ENCODE measurements at regions not wholly inside any gene's neighbourhood (a gene's known extent, or its start where the extent isn't known, plus 50 kb on each side); places are given as distances from the start of the nearest gene placed in this dataset.
"Not testable (repeated sequence)": the region's sequence is repeated elsewhere in the genome, so short reads cannot be mapped to it uniquely, and the experiment has no call there.

DNA sequence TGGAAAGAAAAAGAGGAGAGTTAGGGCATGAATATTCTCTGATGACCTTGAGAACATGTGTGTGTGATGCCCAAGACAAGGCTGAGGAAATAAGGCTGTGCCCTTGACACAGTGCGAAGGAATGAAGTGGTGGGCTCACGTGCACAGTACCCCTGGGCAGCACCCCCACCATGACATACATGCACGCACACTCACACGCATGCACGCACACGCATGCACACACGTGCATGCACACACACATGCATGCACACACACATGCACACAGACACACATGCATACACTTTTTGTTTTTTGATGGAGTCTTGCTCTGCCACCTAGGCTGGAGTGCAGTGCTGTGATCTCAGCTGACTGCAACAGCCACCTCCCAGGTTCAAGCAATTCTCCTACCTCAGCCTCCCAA, 118.1 kb downstream of the GATA3 start:
- no peaks in the 10 kb centered on the region for H3K4me1 ChIP-seq
- peaks cover 25% of the 10 kb centered on the region for H3K9me3 ChIP-seq
- H3K36me3 ChIP-seq = no peaks in the 10 kb centered on the region
- H3K9ac ChIP-seq = no peak overlapping the region
- no peak overlapping the region for H3K27ac ChIP-seq
- no peak overlapping the region for H3K4me2 ChIP-seq
- no peaks in the 10 kb centered on the region for H3K27me3 ChIP-seq
- TF ChIP-seq Cebpa-rat (IDR thresholded peaks at IDR 0.05) = no peak
- no peak overlapping the region for H3K4me3 ChIP-seq
- no peaks in the 10 kb centered on the region for H4K20me1 ChIP-seq

DNA sequence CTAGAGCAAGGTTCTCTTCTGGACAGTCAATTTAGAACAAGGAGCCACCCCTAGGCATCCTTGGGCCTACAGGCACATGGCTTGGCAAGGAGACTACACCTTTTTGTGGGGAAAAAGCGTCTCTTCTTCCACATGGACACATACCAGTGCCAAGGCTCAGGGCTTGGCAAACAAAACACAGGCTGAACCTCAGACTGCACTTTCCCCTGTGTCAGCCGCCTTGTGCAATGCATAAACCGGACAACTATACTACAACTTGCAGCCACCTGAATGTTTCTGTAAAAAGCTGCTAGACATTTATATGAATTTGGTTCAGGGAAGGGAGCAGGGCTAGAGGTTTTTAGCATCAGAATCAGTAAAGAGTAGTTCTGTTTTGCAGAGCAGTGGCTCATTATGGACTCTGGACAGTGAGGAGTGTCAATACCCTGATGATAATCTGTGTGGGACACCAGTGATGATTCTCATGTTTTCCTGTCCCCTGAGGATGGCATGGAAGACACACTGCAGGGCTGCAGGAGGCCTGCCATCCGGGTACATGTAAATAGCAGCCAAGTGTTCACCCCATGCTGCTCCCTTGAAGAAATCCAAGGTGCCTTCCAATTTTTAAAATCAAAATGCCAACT, 118.9 kb downstream of the GATA3 start:
- Histone ChIP-seq H3K4me2 (no peak overlapping the region), H3K36me3 (no peaks in the 10 kb centered on the region), H3K27me3 (no peaks in the 10 kb centered on the region), H3K27ac (no peak overlapping the region), H3K9ac (no peak overlapping the region), H4K20me1 (no peaks in the 10 kb centered on the region), H3K4me1 (no peaks in the 10 kb centered on the region), H3K4me3 (no peak overlapping the region), H3K9me3 (peaks cover 20% of the 10 kb centered on the region)
- no peak for TF ChIP-seq Cebpa-rat (IDR thresholded peaks at IDR 0.05)

DNA sequence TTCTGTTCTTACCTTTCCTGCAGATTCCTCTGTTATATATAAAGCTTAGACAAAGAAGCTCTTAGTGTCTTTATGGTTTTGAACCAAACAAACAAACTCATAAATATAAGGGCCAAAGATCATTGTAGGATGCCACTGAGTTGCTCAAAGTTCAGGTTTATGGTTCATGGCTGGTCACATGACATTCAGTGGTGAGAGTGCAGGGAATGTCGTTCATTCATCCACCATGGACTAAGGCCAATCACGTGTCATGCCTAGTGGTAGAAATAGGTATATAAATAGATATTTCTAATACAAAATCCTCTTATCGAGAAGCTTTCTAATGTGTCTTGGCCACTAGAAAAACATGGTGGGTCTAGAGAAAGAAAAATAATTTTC, 119.4 kb downstream of the GATA3 start:
- H3K4me2 ChIP-seq = no peak overlapping the region
- H3K4me3 ChIP-seq = no peak overlapping the region
- H3K27ac ChIP-seq = no peak overlapping the region
- no peaks in the 10 kb centered on the region for H4K20me1 ChIP-seq
- H3K9ac ChIP-seq = no peak overlapping the region
- H3K27me3 ChIP-seq = no peaks in the 10 kb centered on the region
- peaks cover 15% of the 10 kb centered on the region for H3K9me3 ChIP-seq
- no peaks in the 10 kb centered on the region for H3K4me1 ChIP-seq
- H3K36me3 ChIP-seq = no peaks in the 10 kb centered on the region
- TF ChIP-seq Cebpa-rat (IDR thresholded peaks at IDR 0.05) = no peak

DNA sequence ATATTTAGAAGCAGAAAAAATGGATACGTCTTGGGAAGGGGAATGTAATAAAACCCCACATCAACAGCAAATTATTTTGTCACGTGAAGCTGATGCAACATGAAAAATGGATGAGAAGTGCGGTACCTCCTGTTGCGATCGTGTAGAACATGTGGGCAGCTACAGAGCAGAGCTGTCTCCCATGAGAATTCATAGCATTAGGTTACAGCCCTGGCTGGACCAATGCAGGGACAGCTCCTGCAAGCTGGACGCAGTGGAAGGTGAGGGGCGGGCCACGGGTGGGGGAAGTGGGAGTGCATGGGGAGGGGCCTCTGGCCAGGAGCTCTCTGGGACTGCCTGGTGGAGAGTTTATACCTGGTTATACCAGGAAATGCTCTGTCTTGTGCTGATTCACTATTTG, 120.3 kb downstream of the GATA3 start:
- no peaks in the 10 kb centered on the region for H3K4me1 ChIP-seq
- H3K4me2 ChIP-seq = no peak overlapping the region
- TF ChIP-seq Cebpa-rat (IDR thresholded peaks at IDR 0.05) = no peak
- H4K20me1 ChIP-seq = no peaks in the 10 kb centered on the region
- no peaks in the 10 kb centered on the region for H3K27me3 ChIP-seq
- H3K36me3 ChIP-seq = no peaks in the 10 kb centered on the region
- peaks cover 6% of the 10 kb centered on the region; the same call in 1 of the 2 replicates for H3K9me3 ChIP-seq
- no peak overlapping the region for H3K4me3 ChIP-seq
- H3K9ac ChIP-seq = no peak overlapping the region
- no peak overlapping the region for H3K27ac ChIP-seq

DNA sequence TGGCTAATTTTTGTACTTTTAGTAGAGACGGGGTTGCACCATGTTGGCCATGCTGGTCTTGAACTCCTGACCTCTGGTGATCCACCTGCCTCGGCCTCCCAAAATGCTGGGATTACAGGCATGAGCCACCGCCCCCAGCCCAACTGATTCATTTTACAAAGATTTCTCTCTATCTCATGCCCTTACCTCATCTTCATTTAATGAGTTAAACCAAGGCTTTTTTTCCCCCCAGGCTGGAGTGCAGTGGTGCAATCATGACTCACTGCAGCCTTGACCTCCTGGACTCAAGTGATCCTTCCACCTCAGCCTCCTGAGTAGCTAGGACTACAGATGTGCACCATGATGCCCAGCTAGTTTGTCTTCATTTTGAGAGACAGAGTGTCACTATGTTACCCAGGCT, 123.0 kb downstream of the GATA3 start:
- H3K9ac ChIP-seq, H3K4me2 ChIP-seq, H3K36me3 ChIP-seq, H3K27ac ChIP-seq, H3K9me3 ChIP-seq, H4K20me1 ChIP-seq, H3K27me3 ChIP-seq, H3K4me3 ChIP-seq, H3K4me1 ChIP-seq: not testable (repeated sequence)

DNA sequence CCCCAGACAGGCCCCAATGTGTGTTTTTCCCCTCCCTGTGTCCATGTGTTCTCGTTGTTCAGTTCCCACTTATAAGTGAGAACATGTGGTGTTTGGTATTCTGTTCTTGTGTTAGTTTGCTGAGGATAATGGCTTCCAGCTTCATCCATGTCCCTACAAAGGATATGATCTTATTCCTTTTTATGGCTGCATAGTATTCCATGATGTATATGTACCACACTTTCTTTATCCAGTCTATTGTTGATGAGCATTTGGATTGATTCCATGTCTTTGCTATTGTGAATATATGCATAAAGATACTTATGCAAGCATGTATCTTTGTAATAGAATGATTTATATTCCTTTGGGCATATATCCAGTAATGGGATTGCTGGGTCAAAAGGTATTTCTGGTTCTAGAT, 125.3 kb downstream of the GATA3 start:
- not testable (repeated sequence) for H3K36me3 ChIP-seq, H3K27ac ChIP-seq, H3K27me3 ChIP-seq, H4K20me1 ChIP-seq, H3K4me3 ChIP-seq, H3K4me2 ChIP-seq, H3K9me3 ChIP-seq, H3K9ac ChIP-seq, H3K4me1 ChIP-seq

DNA sequence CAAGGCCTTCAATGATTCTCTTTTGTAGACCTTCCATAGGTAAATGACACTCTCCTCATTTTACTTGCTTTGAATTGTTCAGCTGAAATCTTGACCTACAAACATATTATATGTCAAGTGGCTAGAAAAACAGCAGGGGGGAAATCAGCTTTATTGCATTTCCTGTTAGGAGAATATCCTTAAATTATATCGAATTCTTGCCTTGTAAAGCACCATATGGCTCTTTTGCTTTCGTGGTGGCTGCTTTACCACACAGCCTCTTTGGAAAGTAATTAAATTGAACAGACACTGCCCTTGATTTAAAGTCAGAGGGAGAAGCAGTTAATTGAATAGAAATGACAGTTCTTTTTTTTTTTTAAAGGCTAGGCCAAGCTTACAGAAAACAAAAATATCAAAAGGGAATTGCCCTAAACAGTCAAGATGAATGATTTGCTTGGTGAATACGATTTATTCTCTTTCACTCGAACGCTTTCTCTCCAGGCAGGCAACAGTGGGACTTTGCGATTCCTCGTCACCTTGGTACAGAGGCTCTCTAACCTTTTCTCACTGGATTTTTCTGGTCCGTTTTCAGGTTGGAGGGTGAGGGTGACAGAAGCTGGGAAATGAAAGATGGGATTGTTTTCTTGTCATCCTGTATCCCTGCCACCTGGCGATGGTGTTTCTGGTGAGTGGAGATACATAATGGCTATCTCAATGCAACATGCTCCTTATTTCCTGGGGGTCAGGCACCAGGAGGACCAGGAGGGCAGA, 126.0 kb downstream of the GATA3 start:
- no peaks in the 10 kb centered on the region for H3K9me3 ChIP-seq
- H3K4me2 ChIP-seq = no peak overlapping the region
- no peaks in the 10 kb centered on the region for H3K36me3 ChIP-seq
- TF ChIP-seq Cebpa-rat (IDR thresholded peaks at IDR 0.05) = no peak
- H4K20me1 ChIP-seq = no peaks in the 10 kb centered on the region
- H3K4me1 ChIP-seq = no peaks in the 10 kb centered on the region
- no peak overlapping the region for H3K4me3 ChIP-seq
- H3K27ac ChIP-seq = no peak overlapping the region
- no peak overlapping the region for H3K9ac ChIP-seq
- no peaks in the 10 kb centered on the region for H3K27me3 ChIP-seq

DNA sequence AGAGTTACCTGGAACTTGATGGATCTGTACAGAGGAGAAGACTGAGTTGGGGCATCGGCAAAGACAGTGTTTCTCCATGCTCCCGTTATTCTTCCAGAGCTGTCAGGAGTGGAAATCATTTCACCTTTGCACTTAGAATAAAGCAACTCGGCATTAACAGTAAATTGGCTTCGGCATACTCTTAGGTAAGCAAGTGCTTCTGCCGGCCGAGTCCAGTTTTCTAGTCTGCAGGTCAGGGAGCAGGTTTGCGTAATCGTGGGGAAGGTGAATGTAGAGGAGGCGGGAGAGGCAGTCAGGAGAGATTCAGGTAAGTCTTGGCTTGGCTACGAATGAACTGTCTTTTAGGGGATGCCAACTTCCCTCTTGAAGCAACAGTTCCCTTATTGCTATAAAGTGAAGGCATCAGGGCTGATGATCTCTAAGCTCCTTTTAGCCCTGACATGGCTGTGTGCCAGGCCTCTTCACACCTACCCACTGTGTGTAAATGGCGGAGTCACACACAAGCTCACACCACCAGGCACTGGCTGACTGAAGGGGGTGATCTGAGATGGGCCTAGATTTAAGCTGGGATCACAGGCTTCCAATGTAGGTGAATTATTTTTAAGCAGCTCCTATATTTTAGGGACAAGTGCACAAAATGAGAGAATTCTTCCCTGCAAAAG, 127.1 kb downstream of the GATA3 start:
- no peaks in the 10 kb centered on the region for H3K4me1 ChIP-seq
- H3K4me3 ChIP-seq = no peak overlapping the region
- H3K27ac ChIP-seq = no peak overlapping the region
- H3K9me3 ChIP-seq = no peaks in the 10 kb centered on the region
- H3K4me2 ChIP-seq = no peak overlapping the region
- no peak for TF ChIP-seq Cebpa-rat (IDR thresholded peaks at IDR 0.05)
- no peaks in the 10 kb centered on the region for H3K36me3 ChIP-seq
- H4K20me1 ChIP-seq = no peaks in the 10 kb centered on the region
- H3K27me3 ChIP-seq = no peaks in the 10 kb centered on the region
- no peak overlapping the region for H3K9ac ChIP-seq

DNA sequence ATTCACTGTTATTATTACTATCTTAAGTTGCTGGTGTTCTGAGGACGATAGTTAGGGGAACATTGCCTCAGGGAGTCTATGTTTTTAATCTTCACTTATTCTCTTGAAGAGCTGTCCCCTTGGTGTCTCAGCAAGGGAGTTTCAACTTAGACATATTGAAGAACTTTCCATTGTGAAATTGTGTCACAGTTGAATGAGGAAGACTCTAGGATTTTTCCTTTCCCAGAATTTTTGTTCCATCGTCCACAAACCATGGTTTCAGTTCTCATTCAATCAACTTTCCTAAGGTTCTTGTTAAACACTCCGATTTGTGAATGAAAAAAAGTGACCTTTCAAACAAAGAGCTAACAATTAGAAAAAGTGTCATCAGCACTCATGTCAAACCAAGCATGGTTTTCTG, 128.3 kb downstream of the GATA3 start:
- Histone ChIP-seq H4K20me1 (no peaks in the 10 kb centered on the region), H3K9me3 (no peaks in the 10 kb centered on the region), H3K4me2 (no peak overlapping the region), H3K27me3 (no peaks in the 10 kb centered on the region), H3K4me3 (no peak overlapping the region), H3K4me1 (no peaks in the 10 kb centered on the region), H3K9ac (no peak overlapping the region), H3K27ac (no peak overlapping the region), H3K36me3 (no peaks in the 10 kb centered on the region)
- no peak for TF ChIP-seq Cebpa-rat (IDR thresholded peaks at IDR 0.05)

DNA sequence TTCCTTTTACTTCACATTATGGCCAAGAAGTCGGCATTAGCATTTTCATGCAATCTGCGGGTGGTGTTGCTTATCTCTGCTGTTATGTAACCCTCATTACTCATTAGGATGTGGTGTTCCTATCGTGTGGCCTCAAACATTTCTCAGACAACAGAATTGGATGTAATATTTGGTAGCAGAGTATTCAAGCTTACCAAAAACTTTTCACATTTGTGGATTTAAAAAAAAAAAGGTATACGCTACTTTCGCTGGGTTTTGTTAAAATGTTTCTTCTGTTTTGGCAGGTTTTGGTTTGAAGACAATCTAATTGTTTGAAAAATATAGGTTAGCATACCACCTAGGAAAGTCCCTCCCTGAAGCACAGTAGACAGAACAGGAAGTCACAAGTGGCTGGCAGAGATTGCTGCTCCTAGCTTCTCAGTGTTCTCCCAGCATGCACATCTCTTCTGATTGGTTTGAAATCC, 128.8 kb downstream of the GATA3 start:
- Histone ChIP-seq H3K4me1 (no peaks in the 10 kb centered on the region), H3K27me3 (no peaks in the 10 kb centered on the region), H3K27ac (no peak overlapping the region), H3K9me3 (no peaks in the 10 kb centered on the region), H3K36me3 (no peaks in the 10 kb centered on the region), H3K4me2 (no peak overlapping the region), H3K9ac (no peak overlapping the region), H3K4me3 (no peak overlapping the region), H4K20me1 (no peaks in the 10 kb centered on the region)
- TF ChIP-seq Cebpa-rat (IDR thresholded peaks at IDR 0.05) = no peak

All from BLaER1 (cell line).